ENCODE measurements at regions not wholly inside any gene's neighbourhood (a gene's known extent, or its start where the extent isn't known, plus 50 kb on each side); places are given as distances from the start of the nearest gene placed in this dataset.
"Not testable (repeated sequence)": the region's sequence is repeated elsewhere in the genome, so short reads cannot be mapped to it uniquely, and the experiment has no call there.

DNA sequence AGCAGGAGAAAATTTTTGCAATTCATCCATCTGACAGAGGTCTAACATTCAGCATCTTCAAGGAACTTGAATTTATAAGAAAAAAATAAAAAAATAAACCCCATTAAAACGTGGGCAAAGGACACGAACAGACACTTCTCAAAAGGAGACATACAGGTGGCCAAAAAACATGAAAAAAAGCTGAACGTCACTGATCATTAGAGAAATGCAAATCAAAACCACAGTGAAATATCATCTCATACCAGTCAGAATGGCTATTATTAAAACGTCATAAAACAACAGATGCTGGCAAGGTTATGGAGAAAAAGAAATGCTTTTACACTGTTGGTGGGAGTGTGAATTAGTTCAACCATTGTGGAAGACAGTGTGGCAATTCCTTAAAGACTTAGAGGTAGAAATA lies 209.2 kb downstream of the SPRY1 start:
- DNase-seq = not testable (repeated sequence)

DNA sequence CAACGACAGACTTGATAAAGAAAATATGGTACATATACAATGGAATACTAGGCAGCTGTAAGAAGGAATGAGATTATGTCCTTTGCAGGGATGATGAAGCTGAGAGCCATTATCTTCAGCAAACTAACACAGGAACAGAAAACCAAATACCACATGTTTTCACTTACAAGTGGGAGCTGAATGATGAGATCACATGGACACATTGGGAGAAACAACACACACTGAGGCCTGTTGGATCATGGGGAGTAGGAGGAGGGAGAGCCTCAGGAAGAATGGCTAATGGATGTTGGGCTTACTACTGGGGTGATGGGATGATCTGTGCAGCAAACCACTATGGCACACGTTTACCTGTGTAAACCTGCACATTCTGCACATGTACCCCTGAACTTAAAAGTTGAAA lies 209.7 kb downstream of the SPRY1 start:
- no peak for DNase-seq

DNA sequence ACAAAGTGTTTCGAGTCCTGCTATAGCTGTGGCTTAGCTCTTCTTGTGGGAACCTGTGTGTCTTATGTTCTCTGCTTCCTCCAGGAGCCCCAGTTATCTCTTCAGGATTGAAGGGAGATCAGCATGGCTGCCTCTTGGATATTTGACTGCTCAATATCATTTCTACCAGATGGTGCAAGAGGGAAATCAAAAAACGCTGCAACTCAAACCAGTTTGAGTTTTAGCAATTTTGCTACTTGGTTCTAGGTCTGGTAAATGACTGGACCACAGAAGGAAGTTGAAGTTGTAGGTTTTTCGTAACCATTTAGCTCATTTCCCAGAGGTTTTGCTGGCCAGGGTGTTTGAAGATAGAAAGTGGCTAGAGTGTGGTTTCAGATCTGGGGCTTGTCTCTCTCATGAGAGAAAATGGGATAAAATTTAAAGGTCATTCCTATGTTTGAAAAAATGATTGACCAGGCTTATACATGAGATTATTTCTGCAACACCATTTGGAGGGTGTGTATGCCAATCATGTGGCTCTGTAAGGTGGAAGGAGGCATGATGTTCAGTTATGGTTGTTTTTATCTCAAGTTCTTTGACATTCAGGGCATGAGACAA lies 210.4 kb downstream of the SPRY1 start:
- peak; percentile 13 for DNase-seq

DNA sequence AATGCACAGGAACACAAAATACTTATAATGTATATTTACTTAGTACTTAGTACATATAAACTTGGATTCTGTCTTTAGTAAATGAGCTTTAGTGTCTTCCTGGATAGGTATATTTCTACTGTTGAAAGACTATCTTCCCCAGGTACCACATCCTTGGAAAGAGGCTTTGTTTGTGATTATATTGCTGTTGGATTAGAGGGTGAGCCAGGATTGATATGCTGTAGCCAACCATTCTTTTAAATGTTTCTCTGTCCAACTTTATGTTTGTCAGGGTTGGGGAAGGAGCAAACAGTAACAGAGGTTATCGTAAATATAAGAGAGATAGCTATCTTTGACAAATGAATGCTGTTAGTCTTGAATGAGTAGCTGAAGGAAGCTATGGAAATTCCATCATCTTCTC lies 213.2 kb downstream of the SPRY1 start:
- no peak for DNase-seq

DNA sequence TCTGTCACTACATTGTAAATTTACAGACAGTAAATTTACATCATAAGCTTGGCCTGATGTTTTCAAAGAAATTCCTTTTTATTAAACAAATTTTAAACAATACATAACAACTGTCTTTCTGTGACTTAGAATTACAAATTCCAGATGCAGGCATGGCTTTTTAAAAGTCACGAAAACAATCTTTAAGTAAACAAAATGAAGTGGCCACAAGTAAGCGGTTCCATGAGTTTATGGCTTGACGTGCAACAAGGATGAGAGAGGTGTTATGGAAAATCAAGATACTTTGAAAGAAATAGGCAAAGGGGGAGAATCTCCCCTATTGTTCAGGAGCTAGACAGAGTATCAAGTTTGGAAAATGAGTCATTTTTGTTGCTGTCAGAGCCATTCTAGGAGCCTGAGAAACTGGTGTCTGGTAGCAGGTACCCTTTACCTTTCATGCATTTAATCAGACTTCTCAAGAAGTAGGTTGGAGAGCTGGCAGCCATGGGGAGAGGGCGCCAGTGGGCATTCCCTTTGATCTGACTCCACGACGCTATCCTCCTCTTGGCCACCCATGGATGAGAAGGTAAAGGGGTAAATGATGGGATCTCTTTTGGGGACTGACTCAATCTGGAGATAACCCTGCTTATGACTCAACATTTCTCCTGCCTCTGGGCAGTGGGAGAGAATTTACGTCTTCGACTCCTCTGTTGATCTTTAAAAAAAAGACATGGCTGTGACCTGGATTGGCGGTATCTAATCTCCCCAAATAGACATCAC lies 217.2 kb downstream of the SPRY1 start:
- DNase-seq = no peak

DNA sequence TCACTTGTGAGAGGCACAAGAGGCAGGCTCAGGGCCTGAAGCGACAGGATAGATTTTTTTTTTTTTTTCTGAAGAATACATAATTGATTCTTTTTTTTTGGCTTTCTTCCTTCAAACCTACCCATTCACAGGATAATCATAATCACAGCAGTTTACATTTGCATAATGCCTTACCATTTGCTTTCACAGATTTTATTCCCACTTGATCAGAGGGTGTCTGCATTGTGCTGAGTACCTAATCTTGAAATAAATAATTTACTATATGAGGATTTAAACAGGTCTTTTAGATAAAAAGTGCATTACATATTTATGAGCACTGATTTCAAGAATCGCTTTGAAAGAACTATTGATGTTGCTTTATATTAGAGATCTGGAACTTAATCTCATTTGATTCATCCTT lies 219.3 kb downstream of the SPRY1 start:
- DNase-seq = no peak

DNA sequence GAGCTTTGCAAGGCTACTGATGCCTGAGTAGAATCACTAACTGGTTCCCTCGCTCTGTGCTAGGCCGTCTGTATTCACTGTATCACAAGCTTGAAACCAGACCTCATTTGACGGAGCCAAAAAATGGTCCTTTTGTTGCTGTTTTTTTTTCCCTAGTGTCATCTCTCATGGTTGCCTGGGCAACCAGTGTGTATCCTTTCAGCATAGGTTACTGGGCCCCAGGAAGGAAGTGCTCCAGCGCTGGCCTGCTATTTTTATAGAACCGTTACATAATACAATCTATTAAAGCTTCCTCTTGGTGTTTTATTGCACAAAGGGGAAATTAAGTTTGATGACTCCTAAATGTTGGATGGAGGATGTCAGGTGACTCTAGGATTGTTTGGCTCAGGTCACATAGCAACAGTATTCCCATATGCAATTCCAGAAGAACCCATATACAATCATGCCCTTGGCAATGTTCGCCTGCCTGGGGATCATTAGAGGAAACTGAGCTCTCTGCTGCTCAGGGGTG lies 220.4 kb downstream of the SPRY1 start:
- peak; percentile 77 for DNase-seq

DNA sequence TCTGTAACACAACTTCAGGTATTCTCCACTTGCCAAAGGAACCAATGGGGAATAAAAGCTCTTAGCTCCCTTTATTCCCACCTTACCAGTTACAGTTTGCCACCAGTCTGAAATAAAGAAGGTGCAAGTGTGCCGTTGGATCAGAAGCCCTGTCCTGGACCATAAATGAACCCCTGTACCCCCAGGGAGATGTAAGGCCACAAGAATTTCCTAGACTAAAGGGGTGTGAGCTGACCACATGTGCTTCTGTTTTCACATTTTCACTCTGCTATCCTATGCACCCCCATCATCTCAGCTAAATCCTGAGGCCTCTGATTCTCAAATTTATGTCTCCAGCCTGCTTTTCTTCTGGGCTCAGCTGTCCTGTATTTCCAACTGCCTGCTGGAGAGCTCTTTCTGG lies 221.2 kb downstream of the SPRY1 start:
- no peak for DNase-seq

DNA sequence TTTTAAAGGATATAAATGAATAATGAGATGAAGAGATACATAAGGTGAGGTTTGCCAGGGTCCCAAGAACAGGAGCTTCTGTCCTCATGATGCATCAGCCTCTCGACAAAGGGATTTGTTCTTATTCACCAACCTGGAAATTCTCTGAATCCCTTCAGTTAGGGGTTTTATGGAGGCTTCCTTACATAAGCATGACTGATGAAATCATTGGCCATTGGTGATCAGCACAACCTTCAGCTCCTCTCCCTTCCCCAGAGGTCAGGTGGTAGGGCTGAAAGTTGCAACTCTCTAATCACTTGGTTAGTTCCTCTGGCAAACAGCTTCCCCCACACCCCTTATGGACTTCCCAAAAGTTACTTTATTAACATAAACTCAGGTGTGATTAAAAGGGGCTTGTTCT lies 222.0 kb downstream of the SPRY1 start:
- DNase-seq = no peak

DNA sequence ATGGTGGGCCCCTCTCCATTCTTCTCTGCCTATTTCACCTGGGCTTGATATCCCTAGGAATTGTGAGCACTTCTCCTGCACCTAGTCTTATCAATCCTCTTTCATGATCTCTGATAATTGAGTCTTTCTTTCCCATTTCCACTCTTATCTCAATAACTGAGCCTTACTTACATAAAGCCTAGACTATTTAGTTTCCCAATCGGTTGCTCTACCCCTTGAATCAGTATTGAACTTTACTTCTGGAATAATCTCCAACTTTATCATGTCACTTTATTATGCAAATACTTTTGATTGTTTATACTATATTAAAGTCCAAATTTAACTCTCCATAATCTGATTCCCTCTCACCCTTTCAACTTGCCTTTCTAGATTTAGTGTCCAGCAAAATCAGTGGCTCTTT lies 222.7 kb downstream of the SPRY1 start:
- no peak for DNase-seq

DNA sequence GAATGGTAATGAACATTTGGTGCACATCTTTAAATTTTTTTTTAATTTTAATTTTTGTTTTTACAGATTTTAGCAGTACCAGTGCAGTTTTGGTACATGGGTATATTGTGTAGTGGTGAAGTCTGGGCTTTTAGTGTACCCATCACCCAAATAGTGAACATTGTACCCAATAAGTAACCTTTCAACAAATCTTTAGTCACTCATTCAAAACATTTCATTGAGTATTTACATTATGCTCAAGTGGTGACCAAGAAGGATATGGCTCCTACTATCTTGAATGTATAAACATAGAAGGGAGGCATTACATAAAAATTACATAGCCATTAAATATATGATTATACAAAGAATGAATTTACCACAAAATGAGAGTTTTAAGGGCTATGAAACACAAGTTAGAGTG lies 223.3 kb downstream of the SPRY1 start:
- no peak for DNase-seq

DNA sequence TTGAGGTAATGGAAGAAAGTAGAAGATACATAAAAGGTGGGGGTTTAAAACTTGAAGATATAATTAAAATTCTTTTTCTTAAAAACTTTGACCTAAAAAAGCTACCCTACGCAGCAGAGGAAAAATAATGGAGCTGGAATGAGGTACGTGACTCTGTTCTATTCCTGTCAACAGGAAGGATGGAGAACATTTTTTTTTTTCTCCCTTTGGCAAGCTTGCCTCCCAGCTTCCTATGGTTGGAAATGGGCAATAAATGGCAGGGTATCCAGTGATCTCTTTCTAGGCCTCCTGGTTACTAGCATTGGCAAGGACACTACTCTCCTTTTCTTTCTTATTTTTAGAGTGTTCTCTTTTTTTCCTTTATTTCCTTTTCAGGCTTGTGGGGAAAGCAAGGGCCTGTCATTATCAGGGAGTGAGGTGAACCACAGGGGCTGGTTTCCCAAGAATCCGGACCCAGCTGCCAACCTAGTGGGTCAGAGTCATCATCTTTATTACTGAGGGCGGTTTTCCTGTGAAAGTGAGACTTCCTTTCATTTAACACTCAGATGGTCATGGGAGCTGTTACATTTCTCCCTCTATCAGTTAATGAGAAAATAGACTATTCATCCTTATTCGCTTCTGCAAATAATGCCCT lies 224.6 kb downstream of the SPRY1 start:
- DNase-seq = no peak

DNA sequence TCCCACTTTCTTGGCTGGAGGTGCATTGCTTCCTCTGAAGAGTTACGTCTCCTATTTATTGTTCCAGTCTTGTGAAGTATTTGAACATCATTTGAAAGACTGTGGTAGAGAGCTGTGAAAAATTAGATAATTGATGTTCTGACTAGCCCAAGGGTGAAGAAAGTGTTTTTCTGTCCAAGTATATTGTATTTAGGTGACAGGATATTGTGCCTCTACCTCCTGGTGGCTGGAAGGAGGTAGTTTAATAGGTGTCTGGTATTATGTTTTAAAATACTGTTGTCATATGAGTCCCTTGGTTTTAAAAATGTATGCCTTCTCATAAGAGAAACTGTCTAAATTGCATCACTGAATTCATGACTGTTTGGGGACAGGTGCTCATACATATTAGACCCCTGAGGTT lies 226.0 kb downstream of the SPRY1 start:
- DNase-seq = no peak

DNA sequence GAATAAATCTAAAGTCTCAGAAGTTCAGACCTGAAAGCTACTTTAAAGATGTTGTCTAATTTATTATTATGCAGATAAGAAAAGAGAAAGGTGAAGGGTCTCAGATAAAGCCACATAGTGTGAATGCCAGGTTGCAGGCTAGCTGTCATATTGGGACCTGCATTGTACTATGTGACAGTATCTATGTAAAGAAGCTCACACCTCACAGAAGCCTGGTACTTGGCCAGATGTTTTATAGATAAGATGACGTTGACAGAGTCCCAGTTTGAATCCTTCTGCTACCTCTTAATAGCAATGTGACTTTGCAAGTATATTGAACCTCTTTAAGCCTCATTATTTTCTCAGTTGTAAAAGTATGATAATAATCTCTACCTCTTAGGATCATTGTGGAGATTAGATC lies 227.0 kb downstream of the SPRY1 start:
- DNase-seq = no peak

DNA sequence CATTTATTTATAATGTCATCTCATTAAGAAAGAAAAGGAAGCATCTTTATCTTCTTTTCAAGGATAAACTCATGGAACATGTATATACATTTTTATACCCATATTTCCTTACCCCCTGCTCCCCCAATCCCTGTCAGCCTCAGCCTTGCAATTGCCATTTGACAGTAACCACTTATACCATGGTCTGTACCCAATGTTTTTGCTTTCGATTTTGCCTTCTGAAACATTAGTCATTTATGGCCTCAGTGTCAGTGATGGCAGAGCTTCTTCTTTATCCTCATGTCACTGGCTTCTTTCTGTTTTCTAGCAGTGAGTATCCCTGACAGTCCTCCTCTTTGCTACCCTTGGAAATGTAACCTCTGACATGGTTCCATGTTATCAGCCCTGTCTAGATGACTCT lies 228.4 kb downstream of the SPRY1 start:
- DNase-seq = no peak

DNA sequence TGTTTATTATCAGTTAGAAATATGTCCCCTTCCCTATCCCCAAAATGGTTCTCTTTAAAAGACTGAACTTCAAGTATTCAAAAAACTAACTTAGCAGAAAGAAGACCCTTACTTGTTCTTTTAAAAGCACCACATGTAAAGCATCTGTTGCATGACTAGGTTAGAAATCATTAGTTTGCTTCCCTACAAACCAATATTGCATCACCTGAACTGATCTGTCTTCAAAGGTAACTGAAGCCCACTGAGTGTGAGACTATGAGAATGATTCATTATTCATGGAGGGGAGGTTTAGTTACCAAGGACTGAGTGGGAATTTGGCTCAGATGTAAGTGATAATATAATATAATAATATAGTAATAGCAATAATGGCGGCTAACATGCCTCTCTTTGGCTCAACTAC lies 231.7 kb downstream of the SPRY1 start:
- DNase-seq = no peak

DNA sequence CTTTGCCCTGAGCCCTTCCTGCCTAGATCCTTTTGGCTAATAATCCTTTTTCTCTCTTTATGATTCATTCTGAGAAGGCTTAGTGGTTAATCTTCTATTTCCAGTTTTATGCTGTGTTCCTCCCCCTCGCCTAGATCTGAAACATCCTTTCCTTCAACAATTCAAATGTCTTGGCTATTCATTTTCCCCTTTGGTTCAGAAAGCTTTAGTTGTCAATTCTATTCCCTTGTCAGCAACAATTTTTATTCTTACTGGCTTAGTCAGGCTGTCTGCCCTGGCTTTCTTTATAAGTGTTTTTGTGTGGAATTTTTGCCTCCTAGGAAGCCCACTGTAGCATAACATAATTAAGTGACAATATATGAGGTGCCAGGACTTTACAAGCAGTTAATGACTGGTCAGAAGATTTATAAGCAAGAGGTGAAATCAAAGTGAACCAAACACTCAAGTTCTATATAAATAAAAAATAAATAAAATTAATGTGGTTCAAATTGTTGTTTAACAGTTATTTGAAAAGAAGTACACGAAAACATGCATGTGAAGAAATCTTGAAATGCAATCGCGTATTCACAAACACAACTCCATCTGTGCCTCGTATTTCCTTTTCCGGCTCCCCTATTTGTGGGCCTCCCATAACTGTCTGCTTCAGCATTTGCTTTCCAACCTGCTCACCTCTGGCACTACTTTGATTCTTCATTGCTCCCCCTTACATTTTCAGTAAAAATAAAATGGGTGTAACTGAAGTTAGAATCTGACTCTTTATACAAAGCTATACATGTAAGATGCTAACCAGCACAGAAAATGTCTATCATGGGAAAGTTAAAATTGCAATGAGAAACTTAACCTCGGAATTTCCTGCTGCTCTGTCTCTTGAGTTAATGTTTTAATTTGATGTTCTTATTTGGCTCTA lies 235.4 kb downstream of the SPRY1 start:
- no peak for DNase-seq

DNA sequence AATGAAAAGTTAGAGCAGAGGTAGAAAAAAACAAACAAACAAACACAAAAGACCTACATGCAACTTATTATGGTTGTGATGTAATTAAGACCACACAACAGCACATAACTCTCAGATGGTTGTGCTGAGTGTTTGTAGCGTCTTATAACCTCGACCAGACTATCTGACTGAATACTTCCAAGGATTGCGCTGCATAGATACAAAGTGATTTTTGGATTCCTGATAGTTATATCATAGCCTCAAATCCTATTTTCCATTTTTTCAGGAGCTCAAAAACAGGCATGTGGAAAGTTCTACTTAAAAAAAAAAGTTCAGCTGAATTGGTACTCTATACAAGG lies 236.1 kb downstream of the SPRY1 start:
- no peak for DNase-seq

DNA sequence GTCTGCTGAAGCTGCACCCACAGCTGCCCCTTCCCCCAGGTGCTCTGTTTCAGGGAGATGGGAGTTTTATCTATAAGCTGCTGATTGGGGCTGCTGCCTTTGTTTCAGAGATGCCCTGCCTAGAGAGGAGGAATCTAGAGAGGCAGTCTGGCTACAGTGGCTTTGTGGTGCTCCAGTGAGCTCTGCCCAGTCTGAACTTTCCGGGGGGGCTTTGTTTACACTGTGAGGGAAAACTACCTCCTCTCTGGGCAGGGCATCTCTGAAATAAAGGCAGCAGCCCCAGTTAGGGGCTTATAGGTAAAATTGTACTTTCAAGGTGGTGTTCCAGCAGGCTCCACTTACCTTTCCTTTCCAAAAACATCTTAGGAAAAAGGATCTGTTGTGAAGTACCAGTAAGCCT lies 242.2 kb downstream of the SPRY1 start:
- DNase-seq = no peak

DNA sequence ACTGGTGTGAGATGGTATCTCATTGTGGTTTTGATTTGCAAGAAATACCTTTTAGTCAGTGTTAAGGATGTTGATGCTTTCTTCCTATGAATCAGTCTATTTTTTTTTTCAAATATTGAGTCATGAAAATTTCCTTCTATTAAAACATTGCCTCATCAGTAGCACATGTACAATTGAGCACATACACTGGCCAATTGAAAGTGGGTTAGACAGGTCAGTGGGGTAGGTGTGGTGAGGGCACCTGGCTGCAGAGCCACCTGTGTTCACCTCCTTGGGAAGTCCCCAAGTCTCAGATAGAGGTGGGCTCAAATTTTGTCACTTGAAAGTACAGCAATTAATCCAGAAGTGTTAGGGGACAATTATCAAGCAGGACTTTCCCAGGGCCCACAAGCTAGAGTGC lies 243.7 kb downstream of the SPRY1 start:
- DNase-seq = no peak

DNA sequence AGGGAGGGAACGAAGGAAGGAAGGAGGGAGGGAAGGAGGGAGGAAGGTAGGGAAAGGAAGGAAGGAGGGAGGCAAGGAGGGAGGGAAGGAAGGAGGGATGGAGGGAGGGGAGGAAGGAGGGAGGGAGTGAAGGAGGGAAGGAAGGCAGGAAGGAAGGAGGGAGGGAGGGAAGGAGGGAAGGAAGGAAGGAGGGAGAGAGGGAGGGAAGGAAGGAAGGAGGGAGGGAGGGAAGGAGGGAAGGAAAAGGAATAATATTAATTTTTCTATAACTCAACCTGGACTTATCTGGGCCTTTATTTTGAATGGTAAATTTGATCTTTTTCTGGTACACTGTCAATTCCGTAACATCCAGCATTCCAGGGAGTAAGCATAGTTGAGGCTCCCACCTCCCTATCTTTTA lies 244.2 kb downstream of the SPRY1 start:
- DNase-seq = no peak

DNA sequence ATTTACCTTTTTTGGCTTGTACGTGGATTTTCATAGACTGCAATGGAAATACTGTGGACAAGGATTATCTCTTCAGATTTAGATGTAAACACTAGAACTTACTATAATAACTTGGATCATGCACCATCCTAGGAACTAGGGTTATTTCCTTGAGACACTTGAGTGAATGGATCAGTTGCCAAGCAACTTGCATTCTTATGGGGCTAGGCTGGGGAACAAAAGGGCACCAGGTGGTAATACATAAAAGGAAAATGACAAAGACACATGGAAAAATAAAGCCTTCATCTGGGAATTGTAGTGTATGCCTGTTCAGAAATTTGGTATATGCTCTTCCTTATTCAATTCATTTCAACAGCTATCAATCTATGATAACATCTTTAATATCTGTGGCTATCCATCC lies 247.1 kb downstream of the SPRY1 start:
- DNase-seq = no peak

DNA sequence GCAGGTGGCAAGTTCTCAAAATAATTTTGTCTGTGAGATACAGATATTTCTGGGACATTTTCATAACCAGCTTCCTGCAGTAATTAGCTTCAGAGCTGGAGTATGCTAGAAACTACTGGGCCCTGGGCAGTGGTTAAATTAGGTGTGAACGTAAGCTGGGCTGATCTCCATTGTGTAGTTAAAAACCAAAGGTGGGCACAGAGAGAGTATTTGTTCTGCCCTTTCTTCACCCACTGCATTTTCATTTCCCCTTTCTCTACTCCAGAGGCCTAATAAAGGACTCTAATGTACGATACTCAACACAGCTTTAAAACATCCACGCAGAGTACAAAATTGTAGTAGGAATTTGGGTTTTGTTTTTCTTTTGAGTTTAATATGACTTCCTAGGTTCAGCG lies 252.7 kb downstream of the SPRY1 start:
- no peak for DNase-seq

All from CD4-positive, alpha-beta T cell treated with Interleukin-21 for 1 hour (primary cell).